ENCODE measurements at regions not wholly inside any gene's neighbourhood (a gene's known extent, or its start where the extent isn't known, plus 50 kb on each side); places are given as distances from the start of the nearest gene placed in this dataset.

DNA sequence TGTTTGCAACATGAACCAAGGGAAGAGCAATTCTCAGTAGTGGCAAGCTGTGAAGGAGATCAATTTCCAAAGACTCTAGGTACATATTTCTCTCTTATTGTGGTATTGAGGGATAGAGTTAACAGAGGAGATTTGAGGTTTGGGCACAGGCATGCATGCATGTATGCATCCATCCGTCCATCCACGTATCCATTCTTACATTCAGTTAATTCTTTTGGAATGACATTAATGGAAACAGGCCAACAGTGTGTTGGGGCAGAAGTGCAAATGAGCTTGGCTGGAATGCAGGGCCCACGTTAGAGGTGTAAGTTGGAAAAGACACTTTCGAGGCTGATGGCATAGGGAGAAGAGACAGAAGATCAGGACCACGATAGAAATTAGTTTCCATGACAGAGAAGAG lies 216.9 kb upstream of the PELI2 start:
- TF ChIP-seq CTCF (IDR thresholded peaks at IDR 0.05), result no peak
- no peak for TF ChIP-seq POLR2A (IDR thresholded peaks at IDR 0.05)

All from ovary (tissue), 3 donors.